Lower lobe of right lung (tissue), 2 donors: ENCODE measurements at regions not wholly inside any gene's neighbourhood (a gene's known extent, or its start where the extent isn't known, plus 50 kb on each side); places are given as distances from the start of the nearest gene placed in this dataset.
A peak's percentile ranks its signal among the peaks of the same experiment; 100 is the strongest.

Experiments
- ATAC-seq, 2 donors: fragments of 200-7000 bp; cut with Tn5 transposase; one replicate each; pipeline ENCODE4 v1.9.1; 2020 to 2022; ENCODE audit warnings: mild to moderate bottlenecking in 2 of 2, moderate library complexity in 2 of 2
- DNase-seq: peaks from one replicate; pipeline ENCODE4 v3.0.0-alpha.2; 2020
- H3K27ac ChIP-seq: fragments of 200-600 bp; one replicate; pipeline ENCODE4 v1.8.0; 2022
- H3K27me3 ChIP-seq: fragments of 200-600 bp; one replicate; pipeline ENCODE4 v1.8.0; 2022; ENCODE audit warnings: low read depth
- H3K36me3 ChIP-seq: fragments of 200-600 bp; one replicate; pipeline ENCODE4 v1.8.0; 2022; ENCODE audit warnings: mild to moderate bottlenecking
- H3K4me1 ChIP-seq: fragments of 200-600 bp; one replicate; pipeline ENCODE4 v1.8.0; 2022
- H3K4me3 ChIP-seq: fragments of 200-600 bp; one replicate; pipeline ENCODE4 v1.8.0; 2022; ENCODE audit warnings: mild to moderate bottlenecking
- H3K9me3 ChIP-seq: fragments of 200-600 bp; one replicate; pipeline ENCODE4 v1.8.0; 2022
- CTCF ChIP-seq: fragments of 200-600 bp; IDR thresholded peaks from one replicate; pipeline ENCODE4 v1.8.0; 2022; ENCODE audit warnings: antibody characterized with exemption, mild to moderate bottlenecking
- intact Hi-C: fragments of 100-400 bp; cut with DNase I; formaldehyde crosslinking; loops from one replicate; pipeline ENCODE4 v1.11.0; 2022
- donor health status: DM: no; HTN: yes; CAD: no; lungs with severe emphysema.

DNA sequence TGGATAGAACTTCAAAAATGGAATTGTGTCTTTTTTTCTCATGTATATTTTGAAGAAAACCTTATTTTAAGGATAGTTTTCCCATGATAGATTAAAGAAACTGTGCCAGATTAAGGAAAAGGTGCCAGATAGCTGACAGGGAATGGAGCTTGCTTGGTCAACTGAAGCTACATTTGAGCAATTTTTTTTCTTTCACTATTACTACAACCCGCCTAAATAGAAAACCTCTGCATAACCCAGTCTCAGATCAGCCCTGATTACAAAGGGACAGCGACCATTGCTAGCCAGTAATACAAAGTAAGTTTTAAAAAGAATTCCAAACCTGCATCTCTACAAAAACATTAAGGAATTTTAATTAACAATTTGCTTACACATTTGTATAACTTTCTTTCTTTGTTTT lies 1123.4 kb upstream of the LRRTM3 start:
- no peaks in the 10 kb centered on the region for H3K9me3 ChIP-seq
- no peaks in the 10 kb centered on the region for H3K4me1 ChIP-seq
- DNase-seq (no peak), ATAC-seq (no peak)
- H3K27ac ChIP-seq: no peak overlapping the region
- TF ChIP-seq CTCF: no peak
- H3K36me3 ChIP-seq: no peaks in the 10 kb centered on the region
- H3K4me3 ChIP-seq: no peak overlapping the region
- intact Hi-C loops: no loop called here
- H3K27me3 ChIP-seq: no peaks in the 10 kb centered on the region

GRCh38 chr10:65805511-65805910 lies 1120.3 kb upstream of the LRRTM3 start:
- Histone ChIP-seq H3K27ac (no peak overlapping the region), H3K27me3 (no peaks in the 10 kb centered on the region), H3K4me3 (no peak overlapping the region), H3K4me1 (no peaks in the 10 kb centered on the region), H3K9me3 (no peaks in the 10 kb centered on the region), H3K36me3 (no peaks in the 10 kb centered on the region)
- ATAC-seq (no peak), DNase-seq (no peak)
- TF ChIP-seq CTCF: no peak
- intact Hi-C loops: no loop called here

DNA sequence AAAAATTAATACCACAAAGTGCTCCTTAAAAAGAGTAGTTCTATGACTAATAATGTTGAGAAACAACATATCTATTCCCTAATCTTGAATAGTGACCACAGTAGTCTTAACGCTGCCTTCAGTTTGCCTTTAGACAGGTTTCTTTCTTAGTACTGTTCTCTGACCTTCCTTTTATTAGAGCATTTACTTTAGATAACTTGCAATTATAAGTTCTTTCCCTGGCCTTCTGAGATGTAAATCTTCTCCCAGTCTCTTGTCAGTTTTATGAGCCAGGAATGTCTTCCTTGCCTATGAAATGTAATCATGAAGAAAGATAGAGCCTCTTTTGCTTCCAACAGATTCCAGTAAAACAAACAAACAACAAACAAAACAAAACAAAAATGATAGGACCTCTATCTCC lies 1119.8 kb upstream of the LRRTM3 start:
- no peak for TF ChIP-seq CTCF

GRCh38 chr10:65808687-65809333 lies 1117.0 kb upstream of the LRRTM3 start:
- DNase-seq (no peak), ATAC-seq (no peak)
- Histone ChIP-seq H3K27me3 (no peaks in the 10 kb centered on the region), H3K27ac (no peak overlapping the region), H3K4me3 (no peak overlapping the region), H3K4me1 (no peaks in the 10 kb centered on the region), H3K9me3 (no peaks in the 10 kb centered on the region), H3K36me3 (no peaks in the 10 kb centered on the region)
- TF ChIP-seq CTCF: no peak
- intact Hi-C loops: no loop called here

More for the DNA sequence above, 1119.8 kb upstream of the LRRTM3 start:
- intact Hi-C loops: no loop called here
- Histone ChIP-seq H3K9me3 (no peaks in the 10 kb centered on the region), H3K27ac (no peak overlapping the region), H3K4me3 (no peak overlapping the region), H3K4me1 (no peaks in the 10 kb centered on the region), H3K36me3 (no peaks in the 10 kb centered on the region), H3K27me3 (no peaks in the 10 kb centered on the region)
- ATAC-seq: no peak
- DNase-seq: no peak

- intact Hi-C loops: no loop called here
- DNase-seq (peak; percentile 39), ATAC-seq (no peak)
- Histone ChIP-seq H3K27me3 (no peaks in the 10 kb centered on the region), H3K4me1 (no peaks in the 10 kb centered on the region), H3K4me3 (no peak overlapping the region), H3K36me3 (no peaks in the 10 kb centered on the region), H3K9me3 (no peaks in the 10 kb centered on the region), H3K27ac (no peak overlapping the region)
- TF ChIP-seq CTCF: no peak
Observed at GRCh38 chr10:65811931-65812525, 1113.8 kb upstream of the LRRTM3 start.
